ENCODE measurements at regions not wholly inside any gene's neighbourhood (a gene's known extent, or its start where the extent isn't known, plus 50 kb on each side); places are given as distances from the start of the nearest gene placed in this dataset.

DNA sequence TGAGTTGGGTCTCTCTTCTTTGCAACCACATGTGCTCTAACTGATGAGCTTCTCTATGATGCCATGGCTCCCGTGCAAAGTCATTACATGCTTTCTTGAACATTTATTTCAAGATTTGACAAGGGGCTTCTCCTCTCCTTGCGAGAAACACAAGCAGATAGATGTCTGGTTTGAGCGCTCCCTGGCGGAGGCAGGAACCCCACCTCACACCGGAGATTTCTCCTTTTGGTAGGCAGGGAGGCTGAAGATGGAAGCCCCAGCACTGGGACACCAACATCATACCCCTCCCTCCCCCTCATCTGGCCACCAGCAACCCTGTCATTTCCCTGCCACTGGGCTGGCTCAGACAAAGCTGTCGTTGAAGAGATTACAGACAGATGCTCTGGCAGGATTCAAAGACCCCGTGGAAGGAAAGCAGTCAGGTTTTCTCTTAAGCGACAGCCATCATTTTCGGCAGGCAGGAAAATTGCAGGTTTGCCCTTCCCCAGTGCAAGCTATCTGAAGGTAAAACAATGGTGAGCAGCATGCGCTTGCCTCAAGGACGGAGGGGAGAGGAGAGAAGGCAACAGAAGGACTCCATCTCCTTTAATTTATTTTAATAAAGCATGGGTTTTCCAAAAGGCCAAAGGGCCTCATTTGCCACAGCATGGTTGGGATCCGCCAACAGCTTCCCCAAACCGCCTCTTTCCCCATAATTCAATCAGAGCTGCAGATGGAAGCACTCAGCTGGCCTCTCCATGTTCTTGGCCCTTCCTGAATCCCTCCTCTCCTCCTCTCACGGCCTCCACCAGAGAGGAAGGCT is 344.1 kb upstream of the TSHZ3 start:
- no peak overlapping the region for H3K4me3 ChIP-seq (ENCODE audit: low read depth in 1 of 2, low read length in 2 of 2)
- peaks cover 0 to 3% of the 10 kb centered on the region in 2 donors for H3K9me3 ChIP-seq (ENCODE audit: control insufficient read depth in 1 of 2, low read length in 2 of 2)
- no peaks in the 10 kb centered on the region for H3K36me3 ChIP-seq (ENCODE audit: control insufficient read depth in 1 of 2, insufficient read depth in 2 of 2, low read length in 2 of 2)
- H3K27ac ChIP-seq (ENCODE audit: low read depth, low read length): no peak overlapping the region
- no peak overlapping the region for H3K9ac ChIP-seq (ENCODE audit: low read depth in 1 of 2, low read length in 2 of 2)
- no peaks in the 10 kb centered on the region for H3K27me3 ChIP-seq (ENCODE audit: control insufficient read depth in 1 of 2, insufficient read depth in 2 of 2, low read length in 2 of 2)
- H3K4me1 ChIP-seq (ENCODE audit: control insufficient read depth in 1 of 2, insufficient read depth in 2 of 2, low read length in 2 of 2): no peaks in the 10 kb centered on the region

DNA sequence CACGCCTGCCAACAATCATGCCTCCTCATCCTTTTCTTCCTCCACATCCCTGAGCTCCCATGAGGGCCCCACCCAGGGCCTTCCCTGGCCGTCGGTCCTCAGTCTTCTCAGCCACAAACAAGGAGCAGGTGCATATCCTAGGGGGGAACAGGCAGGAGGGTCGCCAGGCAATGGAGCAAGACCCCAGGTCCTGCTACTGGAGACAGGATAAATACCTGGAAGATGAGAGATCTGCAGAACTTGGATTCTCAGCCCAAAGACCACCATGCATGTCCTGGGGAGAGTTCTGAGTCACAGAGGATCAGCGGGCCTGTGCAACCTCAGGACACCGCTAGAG is 344.7 kb upstream of the TSHZ3 start:
- Histone ChIP-seq H3K27ac (ENCODE audit: low read depth, low read length) (no peak overlapping the region), H3K9ac (ENCODE audit: low read depth in 1 of 2, low read length in 2 of 2) (no peak overlapping the region), H3K4me1 (ENCODE audit: control insufficient read depth in 1 of 2, insufficient read depth in 2 of 2, low read length in 2 of 2) (no peaks in the 10 kb centered on the region), H3K36me3 (ENCODE audit: control insufficient read depth in 1 of 2, insufficient read depth in 2 of 2, low read length in 2 of 2) (no peaks in the 10 kb centered on the region), H3K4me3 (ENCODE audit: low read depth in 1 of 2, low read length in 2 of 2) (no peak overlapping the region), H3K9me3 (ENCODE audit: control insufficient read depth in 1 of 2, low read length in 2 of 2) (peaks cover 0 to 3% of the 10 kb centered on the region in 2 donors), H3K27me3 (ENCODE audit: control insufficient read depth in 1 of 2, insufficient read depth in 2 of 2, low read length in 2 of 2) (no peaks in the 10 kb centered on the region)

DNA sequence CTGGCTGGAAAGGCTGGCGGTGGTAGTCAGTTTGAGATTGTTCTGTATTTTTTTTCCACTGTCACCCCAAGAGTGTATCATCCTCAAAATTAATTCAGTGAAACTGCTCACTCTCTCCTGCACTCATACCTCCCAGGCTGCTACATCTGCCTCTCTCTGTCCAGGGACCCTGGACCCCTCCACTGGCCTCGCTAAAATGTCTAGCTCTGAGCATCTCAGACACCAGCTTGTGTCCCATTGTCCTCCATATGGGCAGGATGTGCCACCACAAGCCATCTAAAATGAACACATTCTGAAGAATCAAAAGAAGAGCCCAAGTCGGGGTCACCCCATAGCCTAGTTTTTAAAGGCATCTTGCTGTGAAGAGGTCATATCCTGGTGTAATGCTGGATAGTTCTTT is 345.5 kb upstream of the TSHZ3 start:
- Histone ChIP-seq H3K9ac (ENCODE audit: low read depth in 1 of 2, low read length in 2 of 2) (no peak overlapping the region), H3K9me3 (ENCODE audit: control insufficient read depth in 1 of 2, low read length in 2 of 2) (no peaks in the 10 kb centered on the region), H3K27ac (ENCODE audit: low read depth, low read length) (no peak overlapping the region), H3K36me3 (ENCODE audit: control insufficient read depth in 1 of 2, insufficient read depth in 2 of 2, low read length in 2 of 2) (no peaks in the 10 kb centered on the region), H3K27me3 (ENCODE audit: control insufficient read depth in 1 of 2, insufficient read depth in 2 of 2, low read length in 2 of 2) (no peaks in the 10 kb centered on the region), H3K4me3 (ENCODE audit: low read depth in 1 of 2, low read length in 2 of 2) (no peak overlapping the region), H3K4me1 (ENCODE audit: control insufficient read depth in 1 of 2, insufficient read depth in 2 of 2, low read length in 2 of 2) (no peaks in the 10 kb centered on the region)

DNA sequence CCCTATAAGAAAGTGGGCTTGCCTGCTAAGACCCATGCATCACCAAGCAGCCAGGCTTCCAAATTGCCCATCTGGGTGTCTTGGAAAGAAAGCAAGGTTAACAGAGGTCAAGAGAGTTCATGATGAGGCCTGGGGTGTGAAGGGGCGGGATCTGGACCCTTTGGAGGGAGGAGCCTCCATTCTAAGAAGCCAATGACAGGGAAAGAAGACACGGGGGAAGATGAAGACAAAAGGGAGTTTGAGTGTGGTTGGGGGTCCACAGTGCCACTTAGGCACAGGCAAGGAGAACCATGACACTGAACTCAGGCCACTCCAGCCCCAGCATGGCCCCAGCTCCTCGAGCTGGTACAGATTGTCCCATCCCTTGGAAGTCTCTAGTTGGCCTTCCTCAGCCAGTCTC is 350.2 kb upstream of the TSHZ3 start:
- no peaks in the 10 kb centered on the region for H3K27me3 ChIP-seq (ENCODE audit: control insufficient read depth in 1 of 2, insufficient read depth in 2 of 2, low read length in 2 of 2)
- no peaks in the 10 kb centered on the region for H3K36me3 ChIP-seq (ENCODE audit: control insufficient read depth in 1 of 2, insufficient read depth in 2 of 2, low read length in 2 of 2)
- no peak overlapping the region for H3K9ac ChIP-seq (ENCODE audit: low read depth in 1 of 2, low read length in 2 of 2)
- H3K27ac ChIP-seq (ENCODE audit: low read depth, low read length): no peak overlapping the region
- no peaks in the 10 kb centered on the region for H3K4me1 ChIP-seq (ENCODE audit: control insufficient read depth in 1 of 2, insufficient read depth in 2 of 2, low read length in 2 of 2)
- H3K4me3 ChIP-seq (ENCODE audit: low read depth in 1 of 2, low read length in 2 of 2): no peak overlapping the region
- peaks cover 0 to 2% of the 10 kb centered on the region in 2 donors for H3K9me3 ChIP-seq (ENCODE audit: control insufficient read depth in 1 of 2, low read length in 2 of 2)

DNA sequence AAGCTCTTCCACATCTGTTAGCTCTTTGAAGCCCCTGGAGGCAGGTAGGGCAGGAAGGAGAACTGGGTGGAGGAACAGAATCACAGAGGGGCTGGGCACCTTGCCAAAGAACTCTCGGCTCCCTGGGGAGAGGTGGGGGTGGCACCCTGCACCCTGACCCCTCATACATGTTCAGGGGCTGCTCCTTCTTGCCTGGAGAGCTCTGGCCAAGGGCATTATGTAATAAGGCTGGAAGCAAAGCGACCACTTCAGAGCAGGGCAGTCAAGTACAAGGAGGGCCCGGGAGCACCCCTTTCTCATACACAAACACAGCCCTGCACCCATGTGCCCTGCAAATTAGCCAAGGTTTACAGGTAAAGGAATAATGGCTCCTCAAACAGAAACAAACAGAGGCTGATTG is 351.9 kb upstream of the TSHZ3 start:
- Histone ChIP-seq H3K27me3 (ENCODE audit: control insufficient read depth in 1 of 2, insufficient read depth in 2 of 2, low read length in 2 of 2) (no peaks in the 10 kb centered on the region), H3K36me3 (ENCODE audit: control insufficient read depth in 1 of 2, insufficient read depth in 2 of 2, low read length in 2 of 2) (no peaks in the 10 kb centered on the region)

DNA sequence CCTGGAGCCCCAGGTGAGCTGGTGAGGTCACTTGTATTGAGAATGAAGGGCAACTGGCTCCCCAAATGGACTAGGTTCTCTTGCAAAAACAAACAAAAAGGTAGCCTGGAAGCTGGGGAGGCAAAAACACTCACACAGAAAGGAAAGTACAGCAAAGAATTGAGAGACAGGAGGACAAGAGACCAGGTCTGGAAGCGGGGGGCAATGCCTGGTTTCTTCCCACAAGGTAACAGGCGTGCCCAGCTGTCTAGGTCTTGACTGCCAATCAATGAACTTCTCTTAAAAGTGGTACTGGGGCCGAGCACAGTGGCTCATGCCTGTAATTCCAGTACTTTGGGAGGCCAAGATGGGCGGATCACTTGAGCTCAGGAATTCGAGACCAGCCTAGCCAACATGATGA is 356.4 kb upstream of the TSHZ3 start:
- no peaks in the 10 kb centered on the region for H3K36me3 ChIP-seq (ENCODE audit: control insufficient read depth in 1 of 2, insufficient read depth in 2 of 2, low read length in 2 of 2)
- H3K9ac ChIP-seq (ENCODE audit: low read depth in 1 of 2, low read length in 2 of 2): no peak overlapping the region
- no peak overlapping the region for H3K4me3 ChIP-seq (ENCODE audit: low read depth in 1 of 2, low read length in 2 of 2)
- H3K4me1 ChIP-seq (ENCODE audit: control insufficient read depth in 1 of 2, insufficient read depth in 2 of 2, low read length in 2 of 2): no peaks in the 10 kb centered on the region
- peaks cover 0 to 2% of the 10 kb centered on the region in 2 donors for H3K9me3 ChIP-seq (ENCODE audit: control insufficient read depth in 1 of 2, low read length in 2 of 2)
- H3K27me3 ChIP-seq (ENCODE audit: control insufficient read depth in 1 of 2, insufficient read depth in 2 of 2, low read length in 2 of 2): no peaks in the 10 kb centered on the region
- H3K27ac ChIP-seq (ENCODE audit: low read depth, low read length): no peak overlapping the region

More for the DNA sequence above, 351.9 kb upstream of the TSHZ3 start:
- H3K4me1 ChIP-seq (ENCODE audit: control insufficient read depth in 1 of 2, insufficient read depth in 2 of 2, low read length in 2 of 2): no peaks in the 10 kb centered on the region
- peaks cover 0 to 2% of the 10 kb centered on the region in 2 donors for H3K9me3 ChIP-seq (ENCODE audit: control insufficient read depth in 1 of 2, low read length in 2 of 2)
- H3K4me3 ChIP-seq (ENCODE audit: low read depth in 1 of 2, low read length in 2 of 2): no peak overlapping the region
- H3K27ac ChIP-seq (ENCODE audit: low read depth, low read length): no peak overlapping the region
- no peak overlapping the region for H3K9ac ChIP-seq (ENCODE audit: low read depth in 1 of 2, low read length in 2 of 2)

DNA sequence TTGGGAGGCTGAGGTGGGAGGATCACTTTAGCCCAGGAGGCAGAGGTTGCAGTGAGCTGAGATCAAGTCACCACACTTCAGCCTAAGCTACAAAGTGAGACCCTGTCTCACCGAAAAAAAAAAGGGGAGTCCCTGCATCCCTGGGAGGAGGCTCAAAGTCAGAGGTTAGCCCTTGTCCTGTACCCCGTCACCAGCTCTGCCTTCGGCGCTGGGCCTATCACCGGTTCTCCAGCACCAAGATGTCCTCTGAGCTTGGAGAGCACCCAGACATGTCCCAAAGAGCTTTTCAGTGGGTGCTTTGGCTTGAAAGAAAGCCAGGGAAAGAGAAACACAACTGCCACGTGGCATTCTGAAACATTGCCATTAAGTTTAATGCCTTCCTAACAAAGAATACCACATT is 356.9 kb upstream of the TSHZ3 start:
- no peak overlapping the region for H3K4me3 ChIP-seq (ENCODE audit: low read depth in 1 of 2, low read length in 2 of 2)
- no peaks in the 10 kb centered on the region for H3K27me3 ChIP-seq (ENCODE audit: control insufficient read depth in 1 of 2, insufficient read depth in 2 of 2, low read length in 2 of 2)
- no peaks in the 10 kb centered on the region for H3K36me3 ChIP-seq (ENCODE audit: control insufficient read depth in 1 of 2, insufficient read depth in 2 of 2, low read length in 2 of 2)
- H3K9me3 ChIP-seq (ENCODE audit: control insufficient read depth in 1 of 2, low read length in 2 of 2): peaks cover 0 to 2% of the 10 kb centered on the region in 2 donors
- no peak overlapping the region for H3K27ac ChIP-seq (ENCODE audit: low read depth, low read length)
- H3K4me1 ChIP-seq (ENCODE audit: control insufficient read depth in 1 of 2, insufficient read depth in 2 of 2, low read length in 2 of 2): no peaks in the 10 kb centered on the region
- H3K9ac ChIP-seq (ENCODE audit: low read depth in 1 of 2, low read length in 2 of 2): no peak overlapping the region

DNA sequence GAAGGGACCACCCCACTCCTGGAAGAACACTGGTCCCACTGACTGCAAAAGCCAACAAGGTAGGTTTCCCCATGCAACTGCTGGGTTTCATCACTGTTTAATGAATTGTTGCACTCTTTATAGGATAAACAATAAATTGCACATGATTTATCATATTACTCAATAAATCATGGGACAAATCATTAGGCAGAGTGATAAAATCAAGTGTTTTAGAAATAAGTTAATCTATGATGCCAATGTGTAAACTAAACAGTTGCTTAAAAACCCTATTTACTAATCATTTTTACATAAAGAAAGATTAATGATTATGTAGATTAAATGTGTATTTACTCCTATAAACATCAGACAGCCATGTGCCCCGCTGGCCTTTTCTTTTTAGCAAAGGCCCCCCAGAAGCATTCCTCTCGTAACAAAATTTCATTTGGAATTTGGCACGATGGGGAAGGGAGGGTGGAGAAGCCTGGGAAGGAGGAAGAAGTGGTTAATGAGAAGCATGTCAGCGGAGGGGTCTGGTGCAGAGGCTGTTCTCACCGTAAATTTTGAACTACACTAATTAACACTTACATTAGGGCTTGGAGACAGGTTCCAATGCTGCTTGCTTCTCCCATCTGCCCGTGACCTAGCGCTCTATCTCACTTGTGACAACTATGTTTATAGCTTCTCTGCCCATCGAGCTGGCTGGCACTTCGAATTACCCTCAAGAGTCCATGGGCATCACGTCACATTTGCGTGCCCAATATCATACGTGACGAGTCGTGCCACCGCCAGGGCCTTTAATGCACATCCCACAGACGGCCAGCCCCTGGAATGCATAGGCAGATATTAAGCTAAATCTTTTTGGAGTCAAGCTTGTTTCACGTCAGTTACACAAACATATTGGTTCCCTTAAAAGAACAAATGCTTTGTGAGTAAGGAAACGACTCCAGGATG is 357.7 kb upstream of the TSHZ3 start:
- no peak overlapping the region for H3K27ac ChIP-seq (ENCODE audit: low read depth, low read length)
- no peaks in the 10 kb centered on the region for H3K27me3 ChIP-seq (ENCODE audit: control insufficient read depth in 1 of 2, insufficient read depth in 2 of 2, low read length in 2 of 2)
- H3K9me3 ChIP-seq (ENCODE audit: control insufficient read depth in 1 of 2, low read length in 2 of 2): peaks cover 2 to 3% of the 10 kb centered on the region in 2 donors
- no peaks in the 10 kb centered on the region for H3K4me1 ChIP-seq (ENCODE audit: control insufficient read depth in 1 of 2, insufficient read depth in 2 of 2, low read length in 2 of 2)
- H3K36me3 ChIP-seq (ENCODE audit: control insufficient read depth in 1 of 2, insufficient read depth in 2 of 2, low read length in 2 of 2): no peaks in the 10 kb centered on the region
- H3K4me3 ChIP-seq (ENCODE audit: low read depth in 1 of 2, low read length in 2 of 2): no peak overlapping the region
- no peak overlapping the region for H3K9ac ChIP-seq (ENCODE audit: low read depth in 1 of 2, low read length in 2 of 2)

DNA sequence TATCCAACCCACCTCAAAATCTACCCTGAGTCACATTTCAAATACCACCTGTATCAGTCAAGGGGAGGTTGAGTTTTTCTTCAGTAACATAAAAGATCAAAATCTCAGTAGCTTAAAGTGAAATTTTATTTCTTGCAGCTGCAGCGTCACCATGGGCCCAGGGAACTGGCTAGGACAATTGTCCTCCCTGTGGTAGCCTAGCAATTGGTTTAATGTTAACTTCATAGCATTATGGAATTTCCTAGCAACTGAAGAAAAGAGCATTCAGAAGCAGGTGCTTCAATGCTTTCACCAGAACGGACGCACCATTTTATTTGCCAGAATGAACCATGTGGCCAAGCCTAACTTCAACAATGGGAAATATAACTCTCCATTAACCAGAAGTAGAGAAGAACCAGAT is 359.3 kb upstream of the TSHZ3 start:
- Histone ChIP-seq H3K27me3 (ENCODE audit: control insufficient read depth in 1 of 2, insufficient read depth in 2 of 2, low read length in 2 of 2) (no peaks in the 10 kb centered on the region), H3K9ac (ENCODE audit: low read depth in 1 of 2, low read length in 2 of 2) (no peak overlapping the region), H3K27ac (ENCODE audit: low read depth, low read length) (no peak overlapping the region), H3K9me3 (ENCODE audit: control insufficient read depth in 1 of 2, low read length in 2 of 2) (peaks cover 0 to 4% of the 10 kb centered on the region in 2 donors), H3K4me3 (ENCODE audit: low read depth in 1 of 2, low read length in 2 of 2) (no peak overlapping the region), H3K36me3 (ENCODE audit: control insufficient read depth in 1 of 2, insufficient read depth in 2 of 2, low read length in 2 of 2) (no peaks in the 10 kb centered on the region), H3K4me1 (ENCODE audit: control insufficient read depth in 1 of 2, insufficient read depth in 2 of 2, low read length in 2 of 2) (no peaks in the 10 kb centered on the region)

DNA sequence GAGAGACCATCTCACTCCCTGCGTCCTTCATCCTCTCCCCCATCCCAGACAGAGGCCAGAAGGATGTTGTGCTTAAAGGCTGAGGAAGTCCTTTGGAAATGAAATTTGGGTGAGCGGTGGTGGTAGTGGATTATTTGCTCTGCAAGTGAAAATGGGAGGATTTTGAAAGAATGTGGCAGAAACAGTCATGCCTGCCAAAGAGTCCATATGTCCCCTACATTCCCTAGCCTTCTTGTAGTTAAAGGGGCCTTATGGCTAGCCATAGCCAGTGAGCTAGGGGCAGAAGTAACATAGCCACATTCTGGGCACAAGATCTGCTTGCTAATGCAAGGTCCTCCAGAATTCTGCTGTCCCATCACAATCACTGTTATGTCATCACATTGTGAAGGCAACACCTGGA is 360.2 kb upstream of the TSHZ3 start:
- Histone ChIP-seq H3K36me3 (ENCODE audit: control insufficient read depth in 1 of 2, insufficient read depth in 2 of 2, low read length in 2 of 2) (no peaks in the 10 kb centered on the region), H3K9ac (ENCODE audit: low read depth in 1 of 2, low read length in 2 of 2) (no peak overlapping the region), H3K9me3 (ENCODE audit: control insufficient read depth in 1 of 2, low read length in 2 of 2) (peaks cover 0 to 4% of the 10 kb centered on the region in 2 donors), H3K4me3 (ENCODE audit: low read depth in 1 of 2, low read length in 2 of 2) (no peak overlapping the region), H3K27ac (ENCODE audit: low read depth, low read length) (no peak overlapping the region), H3K4me1 (ENCODE audit: control insufficient read depth in 1 of 2, insufficient read depth in 2 of 2, low read length in 2 of 2) (no peaks in the 10 kb centered on the region), H3K27me3 (ENCODE audit: control insufficient read depth in 1 of 2, insufficient read depth in 2 of 2, low read length in 2 of 2) (no peaks in the 10 kb centered on the region)

Data from duodenal mucosa (tissue), 2 donors.